ENCODE measurements at regions not wholly inside any gene's neighbourhood (a gene's known extent, or its start where the extent isn't known, plus 50 kb on each side); places are given as distances from the start of the nearest gene placed in this dataset.

GRCh38 chr5:116664988-116665387 is 90.4 kb upstream of the SEMA6A start:
- TF ChIP-seq CTCF (IDR thresholded peaks at IDR 0.05; ENCODE audit: borderline replicate concordance) = no peak
- no peak for DNase-seq
- Histone ChIP-seq H3K27me3 (ENCODE audit: low read depth) (no peaks in the 10 kb centered on the region), H3K36me3 (peaks cover 3% of the 10 kb centered on the region), H3K4me3 (no peak overlapping the region), H3K9me3 (replicated peaks) (peaks cover 15% of the 10 kb centered on the region), H3K27ac (replicated peaks) (no peak overlapping the region), H3K4me1 (peaks cover 8% of the 10 kb centered on the region)
- intact Hi-C loops (cut with micrococcal nuclease) = no loop called here

GRCh38 chr5:116663081-116663480 is 88.5 kb upstream of the SEMA6A start:
- DNase-seq = no peak
- peaks cover 15% of the 10 kb centered on the region for H3K9me3 ChIP-seq (replicated peaks)
- no peaks in the 10 kb centered on the region for H3K4me1 ChIP-seq
- H3K27me3 ChIP-seq (ENCODE audit: low read depth) = no peaks in the 10 kb centered on the region
- H3K27ac ChIP-seq (replicated peaks) = no peak overlapping the region
- H3K4me3 ChIP-seq = no peak overlapping the region
- peaks cover 3% of the 10 kb centered on the region for H3K36me3 ChIP-seq
- no peak for TF ChIP-seq CTCF (IDR thresholded peaks at IDR 0.05; ENCODE audit: borderline replicate concordance)
- intact Hi-C loops (cut with micrococcal nuclease) = no loop called here

- Histone ChIP-seq H3K4me3 (no peak overlapping the region), H3K36me3 (peaks cover 3% of the 10 kb centered on the region), H3K27me3 (ENCODE audit: low read depth) (no peaks in the 10 kb centered on the region), H3K4me1 (no peaks in the 10 kb centered on the region), H3K9me3 (replicated peaks) (peaks cover 15% of the 10 kb centered on the region), H3K27ac (replicated peaks) (no peak overlapping the region)
- no peak for DNase-seq
- intact Hi-C loops (cut with micrococcal nuclease) = no loop called here
- TF ChIP-seq CTCF (IDR thresholded peaks at IDR 0.05; ENCODE audit: borderline replicate concordance) = no peak
These were observed 86.8 kb upstream of the SEMA6A start for GRCh38 chr5:116661419-116661818.

GRCh38 chr5:116660929-116661328 is 86.3 kb upstream of the SEMA6A start:
- intact Hi-C loops (cut with micrococcal nuclease) = no loop called here
- Histone ChIP-seq H3K9me3 (replicated peaks) (peaks cover 15% of the 10 kb centered on the region), H3K27me3 (ENCODE audit: low read depth) (no peaks in the 10 kb centered on the region), H3K4me1 (no peaks in the 10 kb centered on the region), H3K27ac (replicated peaks) (no peak overlapping the region), H3K4me3 (no peak overlapping the region), H3K36me3 (peaks cover 3% of the 10 kb centered on the region)
- no peak for TF ChIP-seq CTCF (IDR thresholded peaks at IDR 0.05; ENCODE audit: borderline replicate concordance)
- DNase-seq = no peak

- Histone ChIP-seq H3K9me3 (replicated peaks) (peaks cover 15% of the 10 kb centered on the region), H3K4me3 (no peak overlapping the region), H3K36me3 (peaks cover 3% of the 10 kb centered on the region), H3K27me3 (ENCODE audit: low read depth) (no peaks in the 10 kb centered on the region), H3K27ac (replicated peaks) (no peak overlapping the region), H3K4me1 (no peaks in the 10 kb centered on the region)
- DNase-seq = no peak
- no peak for TF ChIP-seq CTCF (IDR thresholded peaks at IDR 0.05; ENCODE audit: borderline replicate concordance)
- intact Hi-C loops (cut with micrococcal nuclease) = no loop called here
These were observed 84.2 kb upstream of the SEMA6A start for GRCh38 chr5:116658830-116659229.

GRCh38 chr5:116658141-116658540 is 83.5 kb upstream of the SEMA6A start:
- intact Hi-C loops (cut with micrococcal nuclease) = no loop called here

More at GRCh38 chr5:116658141-116658540, 83.5 kb upstream of the SEMA6A start:
- Histone ChIP-seq H3K27ac (replicated peaks) (no peak overlapping the region), H3K9me3 (replicated peaks) (peaks cover 15% of the 10 kb centered on the region), H3K4me1 (peaks cover 3% of the 10 kb centered on the region), H3K4me3 (no peak overlapping the region), H3K36me3 (peaks cover 3% of the 10 kb centered on the region), H3K27me3 (ENCODE audit: low read depth) (no peaks in the 10 kb centered on the region)
- DNase-seq = no peak
- no peak for TF ChIP-seq CTCF (IDR thresholded peaks at IDR 0.05; ENCODE audit: borderline replicate concordance)

All from left ventricle myocardium inferior (tissue), 1 donor.